NOMO-1 (cell line): ENCODE measurements at regions not wholly inside any gene's neighbourhood (a gene's known extent, or its start where the extent isn't known, plus 50 kb on each side); places are given as distances from the start of the nearest gene placed in this dataset.
A peak's percentile ranks its signal among the peaks of the same experiment; 100 is the strongest.

Experiments used
- DNase-seq, 2 experiments: peaks; one replicate each; lab custom pipeline; 2025; ENCODE audit not compliant: unreplicated experiment in 2 of 2; lab: John Stamatoyannopoulos, UW

DNA sequence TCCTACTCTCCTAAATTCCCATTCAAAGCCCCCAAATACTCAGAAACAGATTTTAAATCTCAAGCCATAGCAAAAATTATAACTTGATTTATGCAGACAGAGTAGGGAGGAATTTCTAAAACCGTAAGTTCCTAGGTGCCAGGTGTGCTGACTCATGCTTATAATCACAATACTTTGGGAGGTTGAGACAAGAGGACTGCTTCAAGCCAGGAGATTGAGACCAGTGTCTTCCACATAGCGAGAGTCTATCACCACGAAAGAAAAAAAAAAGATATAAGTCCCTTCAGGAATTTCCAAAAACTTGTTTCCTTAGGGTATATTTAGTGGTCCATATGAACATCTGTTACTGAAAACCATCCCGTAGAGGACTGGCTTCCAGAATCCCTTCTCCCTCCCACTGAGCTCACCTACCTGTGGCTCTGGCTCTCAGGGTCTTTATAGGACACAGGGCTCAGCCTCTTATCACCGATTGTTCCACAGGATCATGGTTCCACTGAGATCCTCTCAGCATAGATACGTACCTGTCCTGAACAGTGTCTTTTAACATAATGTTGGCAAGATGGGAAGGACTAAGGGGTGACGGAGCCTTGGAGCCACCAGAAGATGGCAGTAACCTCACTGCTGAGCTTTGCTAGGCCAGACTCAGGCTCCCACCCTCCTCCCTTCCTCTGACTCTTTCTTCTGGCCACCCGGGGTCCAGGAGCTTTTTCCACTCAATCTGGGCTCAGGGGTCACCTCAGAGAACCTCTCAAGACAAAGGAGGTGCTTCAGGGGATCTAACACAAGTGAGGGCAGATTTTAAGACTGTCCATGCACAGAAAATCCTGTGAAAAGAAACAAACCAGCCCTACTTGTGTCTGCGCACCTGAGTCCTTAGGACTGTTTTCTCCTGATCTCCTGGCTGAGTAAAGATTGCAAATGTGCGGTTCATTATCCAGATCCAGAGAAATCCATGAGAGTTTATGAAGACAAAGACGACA lies 117.5 kb upstream of the TOP3B start:
- DNase-seq = peak; percentile 40 to 63

DNA sequence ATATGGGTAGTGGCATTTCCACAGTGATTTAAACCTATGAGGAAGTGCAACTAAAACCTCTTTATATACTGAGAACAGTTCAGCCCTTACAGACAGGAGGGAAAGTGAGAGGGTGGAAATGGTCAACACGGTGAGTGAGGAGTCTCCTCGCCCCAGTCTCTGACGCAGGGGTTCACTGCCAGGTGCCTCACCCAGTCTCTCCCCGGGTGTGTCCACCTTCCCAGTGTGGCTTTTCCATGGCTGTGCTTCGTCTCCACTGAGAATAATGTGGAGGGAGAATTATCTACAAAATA lies 116.6 kb upstream of the TOP3B start:
- peak; percentile 56 to 86 for DNase-seq

DNA sequence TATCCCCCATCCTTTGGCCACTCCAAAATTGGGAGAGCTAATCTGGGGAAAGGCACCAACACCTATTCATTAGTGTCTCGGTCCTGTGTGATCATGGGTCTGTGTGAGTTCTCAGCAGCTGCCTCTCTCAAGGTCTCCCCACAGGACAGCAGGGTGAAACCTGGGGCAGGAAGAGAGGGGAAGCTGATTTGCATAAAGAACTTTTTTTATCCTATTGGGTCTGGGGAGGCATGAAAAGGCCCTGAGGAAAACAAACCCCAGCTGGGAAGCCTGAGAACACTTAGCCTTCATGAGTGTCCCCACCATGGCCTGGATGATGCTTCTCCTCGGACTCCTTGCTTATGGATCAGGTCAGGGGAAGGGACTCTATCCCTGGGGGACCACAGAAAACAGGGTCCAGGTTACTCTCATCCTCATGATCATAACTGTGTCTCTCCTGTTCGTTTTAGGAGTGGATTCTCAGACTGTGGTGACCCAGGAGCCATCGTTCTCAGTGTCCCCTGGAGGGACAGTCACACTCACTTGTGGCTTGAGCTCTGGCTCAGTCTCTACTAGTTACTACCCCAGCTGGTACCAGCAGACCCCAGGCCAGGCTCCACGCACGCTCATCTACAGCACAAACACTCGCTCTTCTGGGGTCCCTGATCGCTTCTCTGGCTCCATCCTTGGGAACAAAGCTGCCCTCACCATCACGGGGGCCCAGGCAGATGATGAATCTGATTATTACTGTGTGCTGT lies 116.0 kb upstream of the TOP3B start:
- no peak for DNase-seq

DNA sequence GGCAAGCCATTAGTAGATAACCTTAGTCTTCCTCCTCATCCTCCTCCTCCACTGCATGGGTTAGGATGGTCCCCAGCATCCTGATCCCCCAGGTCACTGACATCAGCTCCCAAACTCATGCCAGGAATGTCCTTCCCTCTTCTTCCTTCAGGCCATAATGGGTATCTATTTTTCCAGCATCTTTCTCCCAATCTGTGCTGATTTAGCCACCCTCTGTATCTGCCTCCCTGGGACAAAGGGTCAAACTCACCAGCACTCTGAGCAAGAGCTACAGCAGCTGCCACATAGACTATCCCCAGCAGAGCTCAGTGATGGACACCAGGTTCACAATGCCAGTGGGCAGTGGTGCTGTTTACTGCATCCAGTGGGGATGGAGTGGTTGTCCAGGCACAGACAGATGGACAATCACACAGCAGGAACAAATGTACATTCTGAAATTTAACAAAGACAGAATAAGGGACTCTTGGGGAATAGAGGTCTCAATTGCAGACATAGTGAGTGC lies 115.2 kb upstream of the TOP3B start:
- no peak for DNase-seq

DNA sequence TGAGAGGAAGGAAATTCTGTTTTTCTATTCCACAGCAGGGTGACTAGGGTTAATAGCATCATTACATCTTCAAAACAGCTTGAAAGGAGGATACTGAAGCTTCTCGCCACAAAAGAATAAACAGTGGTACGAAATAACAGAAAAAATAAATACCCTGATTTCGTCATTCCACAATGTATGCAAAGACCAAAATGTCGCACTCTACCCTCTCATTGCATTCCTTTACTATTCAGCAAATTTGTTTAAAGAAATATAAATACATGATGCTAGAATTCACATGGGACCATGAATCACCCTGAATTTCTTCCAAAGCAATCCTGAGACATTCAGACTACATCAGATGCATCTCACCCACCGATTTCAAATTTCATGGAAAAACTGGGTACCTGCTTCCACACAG lies 112.3 kb upstream of the TOP3B start:
- no peak for DNase-seq

DNA sequence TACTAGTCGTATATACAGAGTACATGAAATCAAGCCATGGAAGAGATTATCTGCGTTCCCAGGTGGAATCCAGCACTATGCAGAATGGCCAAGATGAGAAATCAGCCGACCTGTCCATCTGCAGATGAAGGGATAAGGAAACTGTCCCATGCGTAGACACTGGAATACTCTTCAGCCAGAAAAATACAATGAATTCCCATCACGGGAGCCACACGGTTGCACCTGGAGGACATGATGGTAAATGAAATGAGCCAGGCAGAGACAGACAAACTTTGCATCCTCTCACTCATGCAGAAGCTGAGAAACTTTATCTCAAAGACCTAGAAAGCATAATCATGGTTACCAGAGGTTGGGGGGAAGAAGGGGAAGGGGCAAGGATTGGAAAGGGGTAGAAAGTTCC lies 111.9 kb upstream of the TOP3B start:
- DNase-seq = no peak

DNA sequence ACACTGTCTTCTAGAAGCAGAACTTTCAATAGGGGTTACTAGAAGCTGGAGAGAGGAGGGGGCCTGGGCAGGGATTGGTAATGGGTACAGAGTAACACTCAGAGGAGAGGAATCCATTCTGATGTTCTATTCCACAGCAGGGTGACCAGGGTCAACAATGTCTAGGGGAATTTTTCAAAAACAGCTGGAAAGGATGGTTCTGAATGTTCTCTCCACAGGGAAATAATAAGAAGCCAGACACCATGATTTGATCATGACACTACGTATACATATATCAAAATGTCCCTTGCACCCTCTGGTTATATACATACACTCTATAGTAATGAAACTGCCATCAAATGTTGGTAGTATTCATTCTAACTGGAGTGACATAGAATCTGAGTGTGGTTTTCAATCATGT lies 111.2 kb upstream of the TOP3B start:
- DNase-seq = no peak

DNA sequence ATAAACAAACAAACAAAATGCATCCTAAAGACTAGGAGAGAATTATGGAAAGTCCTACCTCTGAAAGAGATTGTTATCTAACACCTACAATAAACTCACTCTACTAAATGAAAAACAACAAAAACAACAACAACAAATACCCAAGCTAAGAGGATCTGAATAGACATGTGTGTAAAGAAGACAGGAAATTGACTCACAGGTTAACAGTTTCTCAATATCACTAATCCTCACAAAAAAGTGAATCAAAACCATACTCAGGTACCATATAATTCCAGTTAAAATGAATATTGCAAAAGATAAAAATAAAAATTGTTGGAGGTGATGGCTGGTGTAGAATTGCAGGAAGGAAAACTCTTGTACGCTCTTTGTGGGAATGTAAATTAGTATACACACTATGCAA lies 110.4 kb upstream of the TOP3B start:
- DNase-seq = no peak

DNA sequence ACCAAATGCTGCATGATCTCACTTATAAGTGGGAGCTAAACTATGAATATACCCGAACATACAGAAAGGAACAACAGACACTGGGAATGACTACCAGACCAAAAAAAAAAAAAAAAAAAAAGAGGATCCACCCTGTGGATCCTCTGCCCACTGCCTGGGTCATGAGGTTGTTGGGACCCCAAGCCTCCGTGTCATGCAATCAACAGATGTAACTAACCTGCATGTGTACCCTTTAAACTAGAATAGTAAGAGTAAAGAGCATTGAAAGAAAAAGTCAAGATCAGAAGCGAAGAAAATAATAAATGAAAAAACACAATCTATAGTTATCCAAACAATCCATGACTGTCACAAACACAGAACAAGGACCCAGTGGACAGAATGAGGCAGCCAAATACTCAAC lies 109.5 kb upstream of the TOP3B start:
- DNase-seq = no peak

DNA sequence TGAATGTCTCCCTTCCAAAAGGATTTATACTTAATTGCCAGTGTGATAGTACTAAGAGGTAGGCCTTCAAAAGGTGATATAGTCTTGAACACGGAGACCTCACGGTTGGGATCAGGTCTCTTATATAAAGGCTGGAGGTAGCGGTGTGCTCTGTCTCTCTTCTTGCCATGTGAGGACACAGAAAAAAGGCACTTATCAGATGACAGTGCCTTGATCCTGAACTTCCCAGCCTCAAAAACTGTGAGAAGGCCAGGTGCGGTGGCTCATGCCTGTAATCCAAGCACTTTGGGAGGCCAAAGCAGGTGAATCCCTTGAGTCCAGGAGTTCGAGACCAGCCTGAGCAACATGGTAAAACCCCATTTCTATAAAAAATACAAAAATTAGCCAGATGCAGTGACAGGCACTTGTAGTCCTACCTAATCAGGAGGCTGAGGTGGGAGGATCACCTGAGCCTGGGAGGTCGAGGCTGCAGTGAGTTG lies 108.9 kb upstream of the TOP3B start:
- no peak for DNase-seq

DNA sequence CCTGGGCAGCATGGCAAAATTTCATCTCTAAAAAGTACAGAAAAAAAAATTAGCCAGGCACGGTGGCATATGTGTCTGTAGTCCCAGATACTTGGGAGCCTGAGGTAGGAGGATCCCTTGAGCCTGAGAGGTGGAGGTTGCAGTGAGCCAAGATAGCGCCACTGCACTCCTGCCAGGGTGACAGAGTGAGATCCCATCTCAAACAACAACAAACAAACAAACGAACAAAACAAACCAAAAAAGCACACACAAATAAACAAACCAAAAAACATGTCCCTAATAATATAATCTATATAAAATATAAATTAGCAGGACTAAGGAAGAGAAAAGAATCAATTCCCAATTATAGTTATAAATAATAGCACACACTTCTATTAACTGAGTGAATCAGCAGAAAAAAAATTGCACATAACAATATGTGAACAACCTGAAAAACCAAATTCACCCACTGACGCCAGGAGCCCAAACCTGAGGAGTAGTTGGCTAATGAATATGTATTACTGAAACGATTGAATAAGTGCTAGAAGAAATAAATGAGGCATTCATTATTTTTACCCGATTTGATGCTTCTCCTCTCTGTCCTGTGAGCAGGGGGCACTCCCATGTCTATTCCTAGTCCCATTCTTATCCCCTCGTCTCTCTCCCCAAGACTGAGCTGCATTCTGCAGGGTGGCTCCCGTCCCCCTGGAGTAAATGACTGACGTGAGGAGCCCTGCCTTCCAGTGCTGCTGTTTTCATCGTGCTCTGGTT lies 108.2 kb upstream of the TOP3B start:
- DNase-seq = no peak

DNA sequence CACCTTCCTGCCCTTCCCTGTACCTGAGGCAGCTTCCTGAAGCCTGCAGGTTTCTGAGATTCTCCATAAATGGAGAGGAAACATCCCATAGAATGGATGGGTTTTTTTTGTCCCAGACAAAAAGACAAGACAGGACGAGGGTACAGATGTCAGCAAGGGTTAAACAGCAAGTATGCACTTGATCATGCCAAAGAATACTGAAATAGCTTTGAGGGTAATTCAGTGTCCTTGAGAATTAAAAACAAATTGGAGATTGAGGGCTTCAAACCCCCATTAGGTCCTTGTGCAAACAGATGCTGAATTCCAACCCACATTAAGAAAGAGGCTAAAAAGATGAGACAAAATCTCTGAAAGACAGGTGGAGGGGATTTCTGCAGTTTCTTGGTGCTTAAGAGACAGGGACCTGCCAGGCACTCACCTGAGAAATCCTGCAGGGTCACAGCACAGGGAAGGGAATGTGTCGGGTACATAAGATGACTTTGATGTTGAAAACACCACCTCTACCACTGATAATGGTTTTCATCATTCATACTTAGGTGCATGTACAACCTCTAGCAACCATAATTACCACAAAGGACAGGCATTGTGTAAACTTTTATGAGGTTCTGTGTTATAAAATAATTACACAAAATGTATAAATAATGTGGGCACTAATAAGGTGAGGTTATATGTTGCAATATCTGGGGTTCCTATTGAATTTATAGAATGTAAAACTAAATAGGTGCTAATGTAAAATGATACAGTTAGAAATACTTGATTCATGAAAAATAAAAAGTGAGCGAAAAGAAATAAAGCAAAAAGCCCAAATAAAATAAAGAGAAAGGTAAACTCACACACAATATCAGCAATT lies 107.1 kb upstream of the TOP3B start:
- no peak for DNase-seq

DNA sequence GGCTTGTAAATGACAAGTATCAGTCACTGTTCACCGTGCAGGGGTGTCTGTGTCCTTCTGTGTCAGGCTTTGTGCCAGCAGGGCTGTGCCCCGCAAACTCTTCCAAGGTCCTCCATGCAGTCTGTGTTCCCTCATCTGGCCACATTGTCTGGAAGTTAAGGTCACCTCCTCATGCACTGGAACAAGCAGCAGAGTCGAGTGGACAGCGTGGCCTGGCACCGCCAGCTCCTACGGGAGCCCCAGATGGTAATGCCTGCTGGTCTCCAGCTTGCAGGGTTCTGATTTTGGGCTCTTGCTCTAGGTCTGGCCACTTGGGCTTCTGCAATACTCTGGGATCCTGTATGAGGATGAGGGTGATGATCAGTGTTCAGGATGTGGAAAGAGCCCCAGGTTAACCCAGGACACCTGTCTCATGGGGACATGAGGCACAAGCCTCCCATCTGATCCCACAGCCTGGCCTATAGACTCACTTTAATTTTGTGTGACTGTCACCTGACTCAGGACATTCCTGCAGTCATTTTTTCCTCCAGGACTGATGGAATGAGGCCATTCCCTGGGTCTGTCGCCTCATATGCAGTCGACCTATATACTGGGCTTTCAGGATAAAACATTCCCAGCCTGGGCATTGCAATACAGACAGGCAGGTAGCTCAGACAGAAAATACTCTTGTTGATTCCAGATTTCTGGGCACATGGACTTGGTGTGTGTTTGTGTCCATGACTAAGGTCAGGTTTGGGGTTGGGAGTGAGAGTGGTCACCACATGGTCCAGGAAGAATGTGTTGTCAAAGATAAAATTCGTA lies 106.3 kb upstream of the TOP3B start:
- no peak for DNase-seq

DNA sequence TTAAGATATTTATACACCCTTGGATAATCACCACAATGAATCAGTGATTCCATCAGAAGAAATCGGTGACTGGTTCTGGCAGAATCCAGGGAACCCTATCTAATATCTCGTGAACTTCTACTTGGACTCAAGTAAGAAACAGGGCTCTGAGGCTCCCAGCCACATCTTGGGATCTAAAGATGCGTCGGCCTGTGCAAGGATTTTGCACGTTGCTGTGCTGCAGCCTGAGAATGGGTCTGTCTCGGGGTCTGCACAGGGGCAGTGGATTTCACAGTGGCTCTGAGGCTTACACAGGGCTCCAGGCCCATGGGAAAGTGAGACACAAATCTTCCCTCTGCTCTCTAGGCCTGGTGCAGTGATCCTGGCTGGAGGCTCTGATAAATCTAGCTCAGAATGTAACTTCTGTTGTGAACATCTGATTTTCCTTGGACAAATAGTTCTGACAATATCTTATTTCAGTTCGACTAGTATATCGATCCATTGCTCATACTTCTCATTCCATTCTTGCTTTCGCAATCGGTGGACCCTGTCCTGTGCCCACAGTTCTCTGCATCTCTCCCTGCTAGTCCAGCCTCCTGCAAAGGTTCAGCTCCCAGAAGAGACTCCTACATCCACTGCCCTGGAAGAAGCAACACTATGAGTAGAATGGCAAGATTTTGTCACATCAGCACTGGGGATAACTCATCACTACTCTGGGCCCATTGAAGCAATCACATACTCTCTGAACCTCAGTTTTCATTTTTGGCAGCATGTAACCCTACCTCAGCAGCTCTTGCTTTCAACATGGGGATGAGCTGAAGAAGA lies 105.5 kb upstream of the TOP3B start:
- DNase-seq = no peak

DNA sequence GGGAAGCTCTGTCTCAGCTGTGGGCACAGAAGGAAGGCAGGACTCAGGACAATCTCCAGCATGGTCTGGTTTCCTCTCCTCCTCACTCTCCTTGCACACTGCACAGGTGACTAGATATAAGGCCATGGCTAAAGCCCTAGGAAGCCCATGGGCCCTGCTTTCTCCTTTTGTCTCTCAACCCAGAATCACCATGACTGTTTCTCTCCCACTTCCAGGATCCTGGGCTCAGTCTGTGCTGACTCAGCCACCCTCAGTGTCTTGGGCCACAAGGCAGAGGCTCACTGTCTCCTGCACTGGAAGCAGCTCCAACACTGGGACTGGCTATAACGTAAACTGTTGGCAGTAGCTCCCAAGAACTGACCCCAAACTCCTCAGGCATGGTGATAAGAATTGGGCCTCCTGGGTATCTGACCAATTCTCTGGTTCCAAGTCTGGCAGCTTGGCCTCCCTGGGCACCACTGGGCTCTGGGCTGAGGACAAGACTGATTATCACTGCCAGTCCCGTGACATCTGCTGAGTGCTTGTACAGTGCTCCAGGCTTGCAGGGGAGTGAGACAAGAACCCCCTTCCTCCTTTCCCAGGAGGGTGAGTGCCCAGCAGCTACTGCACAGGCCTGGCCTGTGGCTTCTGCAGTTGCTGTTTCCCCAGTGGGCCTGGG lies 104.0 kb upstream of the TOP3B start:
- DNase-seq = no peak

DNA sequence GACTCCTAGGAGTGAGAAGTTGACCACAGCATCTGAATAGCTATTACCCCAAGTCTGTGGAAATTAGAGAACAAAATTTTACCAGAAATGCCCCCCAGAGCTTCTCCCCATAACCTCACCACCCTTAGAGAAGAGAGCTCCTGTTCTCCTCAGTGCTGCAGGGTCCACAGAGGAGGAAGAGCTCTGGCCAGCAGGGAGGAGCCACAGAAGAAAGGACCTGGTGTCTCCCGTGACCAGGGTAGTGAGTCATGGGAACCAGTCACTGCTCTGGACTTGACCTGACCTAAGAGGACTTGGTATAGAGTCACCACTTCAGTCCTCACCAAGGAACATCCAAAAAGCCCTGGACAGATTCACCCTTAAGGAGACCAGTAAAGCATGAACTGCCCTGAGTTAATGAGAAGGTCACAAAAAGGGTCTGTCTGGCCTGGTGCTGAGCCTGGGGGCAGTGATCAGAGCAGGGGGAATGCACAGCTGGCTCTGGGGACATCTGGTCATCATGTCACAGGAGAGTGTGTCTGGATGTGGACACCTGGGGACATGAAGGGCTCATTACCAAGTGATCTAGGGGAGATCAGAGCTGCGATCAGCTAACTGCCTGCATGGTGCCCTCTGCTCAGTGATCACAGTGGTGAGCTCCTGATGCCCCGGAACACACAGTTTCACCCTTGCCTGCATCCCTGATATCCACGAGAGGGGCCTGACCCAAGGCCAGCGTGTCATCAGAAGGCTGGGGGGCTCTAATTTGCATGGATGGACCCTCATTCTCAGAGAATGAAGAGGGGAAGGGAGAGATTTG lies 103.3 kb upstream of the TOP3B start:
- DNase-seq = no peak

DNA sequence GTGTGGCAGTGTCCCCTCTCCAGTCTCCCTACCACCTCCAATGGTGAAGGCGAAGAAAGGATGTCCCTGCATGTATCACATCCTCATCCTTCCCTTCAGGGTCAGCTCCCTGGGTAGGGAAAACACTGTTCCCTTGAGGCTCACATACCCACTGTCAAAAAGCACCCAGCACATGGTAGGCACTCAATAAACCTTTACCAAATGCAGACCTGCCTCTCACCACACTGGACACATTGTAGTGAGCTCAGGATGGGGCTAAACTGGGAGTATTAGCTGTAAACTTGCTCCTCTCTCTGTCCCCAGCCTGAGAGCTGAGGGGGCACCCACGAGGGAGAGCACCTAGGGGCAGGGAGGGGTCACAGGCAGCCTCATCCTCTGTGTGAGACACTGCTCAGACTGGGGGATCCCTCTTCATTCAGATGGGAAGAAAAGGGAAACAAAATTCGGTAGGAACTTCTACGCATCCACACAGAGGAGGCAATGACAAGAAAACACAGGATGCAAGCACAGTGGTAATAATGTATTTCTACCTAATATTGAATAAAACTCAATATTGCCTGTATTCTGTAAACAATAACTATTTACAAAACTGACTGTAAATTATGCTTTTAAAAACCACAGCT lies 101.6 kb upstream of the TOP3B start:
- no peak for DNase-seq
